Lung microvascular endothelial cell (primary cell): ENCODE measurements at regions not wholly inside any gene's neighbourhood (a gene's known extent, or its start where the extent isn't known, plus 50 kb on each side); places are given as distances from the start of the nearest gene placed in this dataset.

Experiments
- DNase-seq, 2 donors: peaks; one replicate each; pipeline versions ENCODE4 v3.0.0 to v3.0.0-alpha.2; 2010; ENCODE audit warnings: low read depth in 2 of 2

- no peak for DNase-seq
These were observed 79.7 kb upstream of the APCDD1 start for GRCh38 chr18:10374636-10375293.

GRCh38 chr18:10376731-10377130 is 77.7 kb upstream of the APCDD1 start:
- no peak for DNase-seq

- DNase-seq = no peak
These were observed 76.5 kb upstream of the APCDD1 start for GRCh38 chr18:10377956-10378355.

- DNase-seq = peak; percentile 9 to 10
These were observed 75.6 kb upstream of the APCDD1 start for GRCh38 chr18:10378688-10379420.

DNA sequence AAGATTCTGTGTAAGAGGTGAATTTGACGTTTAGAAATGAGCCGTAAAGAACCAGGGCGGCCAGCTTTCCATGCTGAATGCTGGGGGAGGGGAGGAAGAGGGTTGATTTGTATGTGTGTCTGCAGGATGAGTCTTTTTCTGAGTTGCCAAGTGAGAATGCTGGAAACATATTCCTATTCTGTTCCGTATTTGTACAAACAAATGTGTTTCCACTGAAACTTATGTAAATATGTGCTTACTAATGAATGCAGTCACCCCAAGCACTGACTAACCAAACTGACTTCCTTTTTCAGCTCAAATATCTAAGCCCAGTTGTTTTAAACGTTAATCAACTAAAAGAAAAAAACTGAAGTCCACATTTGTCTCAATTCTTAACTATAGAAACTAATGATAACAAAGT is 74.9 kb upstream of the APCDD1 start:
- peak in 1 of 2 donors; percentile 5 for DNase-seq

DNA sequence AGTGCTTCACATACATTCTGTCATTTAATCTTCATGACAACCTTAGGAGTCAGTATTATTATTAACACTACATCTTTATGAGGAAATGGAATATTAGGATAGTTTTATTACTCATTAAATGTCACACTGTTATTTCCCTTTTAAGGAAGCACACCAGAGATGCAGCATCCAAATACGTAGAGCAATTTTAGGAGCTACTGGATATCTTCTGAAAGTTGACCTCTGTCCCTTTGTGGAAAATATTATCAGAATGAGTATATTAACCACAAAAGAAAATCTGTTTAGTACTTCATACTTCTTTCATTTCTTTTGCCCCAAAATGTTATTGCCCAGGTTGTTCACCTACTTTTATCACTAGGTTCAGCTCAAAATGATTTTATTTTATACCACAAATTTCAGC is 72.9 kb upstream of the APCDD1 start:
- no peak for DNase-seq

DNA sequence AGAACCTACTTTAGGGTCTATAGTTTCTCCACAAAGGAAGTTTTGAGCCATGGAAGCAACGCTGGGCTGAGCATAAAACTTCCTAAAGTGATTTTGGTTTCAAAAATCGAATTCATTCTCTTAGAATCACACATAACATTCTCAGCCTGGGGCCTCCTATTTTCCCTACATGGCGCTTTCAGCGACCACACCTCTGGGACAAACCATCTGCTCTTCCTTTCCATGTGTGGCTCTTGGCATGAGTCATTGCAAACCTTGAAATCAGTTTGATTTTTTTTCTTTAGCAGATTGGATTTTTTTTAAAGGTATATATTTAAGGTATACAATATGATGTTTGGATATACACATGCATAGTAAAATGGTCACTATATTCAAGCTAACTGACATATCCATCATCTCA is 72.5 kb upstream of the APCDD1 start:
- no peak for DNase-seq

DNA sequence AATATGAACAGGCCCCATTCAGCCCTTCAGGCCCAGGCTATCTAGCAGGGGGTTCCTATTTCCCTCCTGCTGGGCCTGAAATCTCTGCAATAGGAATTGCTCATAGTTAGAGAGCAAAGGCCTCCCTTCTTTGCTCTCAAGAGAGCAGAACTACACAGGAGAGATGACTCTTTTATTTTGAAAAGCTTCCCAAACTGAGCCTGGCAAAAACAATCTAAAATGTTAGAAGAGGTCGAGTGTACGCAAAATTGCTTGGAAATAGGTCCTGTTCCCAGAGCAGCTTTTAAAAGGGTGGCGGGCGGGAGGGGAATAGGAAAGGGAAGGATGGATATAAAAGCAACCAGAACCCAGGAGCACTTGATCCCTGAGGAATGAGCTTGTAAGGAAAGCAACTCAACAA is 68.4 kb upstream of the APCDD1 start:
- DNase-seq = no peak

DNA sequence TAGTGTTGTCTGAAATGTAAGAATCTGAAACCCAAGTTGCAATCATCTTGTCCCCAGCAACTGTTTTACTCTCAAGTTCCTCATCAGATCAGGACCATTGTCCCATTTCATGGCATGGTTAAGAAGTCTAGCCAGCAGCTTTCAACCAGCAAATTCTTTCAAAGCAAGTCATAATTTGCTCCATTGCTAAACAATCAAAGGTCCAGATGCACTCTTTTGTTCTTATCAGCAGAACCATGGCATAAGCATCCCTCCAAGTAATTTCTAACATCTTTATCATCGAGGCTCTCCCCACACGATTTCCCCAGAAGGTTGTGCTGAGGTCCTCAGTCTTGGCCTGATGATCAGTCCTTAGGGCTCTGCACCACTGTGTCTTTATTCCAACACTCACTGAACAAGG is 67.5 kb upstream of the APCDD1 start:
- DNase-seq = no peak

GRCh38 chr18:10387399-10387798 is 67.0 kb upstream of the APCDD1 start:
- no peak for DNase-seq

GRCh38 chr18:10388373-10388772 is 66.1 kb upstream of the APCDD1 start:
- DNase-seq = no peak

DNA sequence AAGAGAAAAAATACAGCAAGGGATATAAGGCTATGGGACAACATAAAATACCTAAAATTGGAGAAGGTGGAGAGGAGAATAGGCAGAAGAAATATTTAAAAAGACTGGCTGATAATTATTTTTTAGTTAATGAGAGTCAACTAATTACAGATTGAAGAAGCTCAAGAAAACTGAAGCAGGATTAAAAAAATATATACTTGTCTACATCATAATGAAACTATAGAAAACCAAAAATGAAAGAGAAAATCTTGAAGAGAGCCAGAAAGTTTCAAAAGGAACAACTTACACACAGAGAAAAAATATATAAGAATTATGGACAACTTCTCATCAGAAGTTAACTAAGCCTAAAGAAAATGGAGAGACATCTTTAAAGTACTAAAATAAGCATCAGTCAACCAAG is 62.9 kb upstream of the APCDD1 start:
- DNase-seq = no peak

DNA sequence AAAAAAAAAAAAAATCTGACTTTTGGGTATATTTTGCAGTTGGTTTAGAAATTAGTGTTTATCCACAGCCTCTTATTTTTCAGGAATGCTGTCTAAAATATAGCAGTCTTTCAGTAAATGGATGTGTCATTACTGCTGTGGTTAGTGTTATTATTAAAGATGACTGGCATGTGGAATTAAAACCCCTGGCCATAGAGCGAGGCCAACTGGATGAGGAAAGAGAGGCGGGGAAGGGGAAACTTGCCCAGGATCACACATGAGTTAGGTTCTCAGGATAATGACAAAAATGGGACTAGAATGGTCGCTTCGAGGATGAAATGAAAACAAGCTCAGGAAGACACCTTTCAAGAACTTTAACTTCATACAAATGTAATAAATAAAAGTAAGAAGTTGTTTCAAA is 57.4 kb upstream of the APCDD1 start:
- no peak for DNase-seq

- no peak for DNase-seq
These were observed 55.9 kb upstream of the APCDD1 start for GRCh38 chr18:10398571-10398970.

- DNase-seq = no peak
These were observed 55.0 kb upstream of the APCDD1 start for GRCh38 chr18:10399465-10399864.

- no peak for DNase-seq
These were observed 53.7 kb upstream of the APCDD1 start for GRCh38 chr18:10400534-10401307.

- peak in 1 of 2 donors; percentile 8 for DNase-seq
These were observed 52.9 kb upstream of the APCDD1 start for GRCh38 chr18:10401521-10401920.

- no peak for DNase-seq
These were observed 52.5 kb upstream of the APCDD1 start for GRCh38 chr18:10401930-10402329.

DNA sequence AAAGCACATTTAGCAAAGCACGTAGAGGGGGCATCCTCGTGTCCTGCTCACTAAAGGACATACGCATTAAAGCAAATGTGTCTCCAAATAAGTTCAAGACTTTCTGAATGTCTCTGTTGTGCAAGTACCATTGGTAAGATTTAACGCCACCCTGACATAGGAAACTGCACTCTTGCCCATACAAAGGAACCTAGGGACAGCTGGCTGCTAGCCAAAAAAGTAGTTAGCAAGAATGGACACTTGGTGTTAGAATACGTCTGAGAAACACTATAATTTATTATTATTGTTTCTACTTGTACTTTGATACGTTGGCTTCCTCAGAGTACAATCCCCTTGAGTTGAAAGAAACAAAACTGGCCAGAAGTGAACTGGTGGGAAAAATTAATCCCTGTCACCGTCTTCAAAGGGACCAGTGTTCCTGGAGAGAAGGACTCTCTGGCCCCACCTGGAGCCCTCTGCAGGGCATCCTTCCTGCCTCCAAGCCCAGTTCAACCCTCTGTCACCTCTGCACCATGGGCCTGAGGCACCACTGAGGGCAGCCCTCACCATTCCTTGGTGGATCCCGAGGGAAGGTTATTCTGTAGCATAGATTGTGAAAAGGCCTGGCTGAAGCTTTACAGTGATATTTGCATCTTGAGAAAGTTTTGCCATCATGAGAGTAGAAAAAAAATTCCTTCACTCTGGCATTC is 51.4 kb upstream of the APCDD1 start:
- DNase-seq = no peak

DNA sequence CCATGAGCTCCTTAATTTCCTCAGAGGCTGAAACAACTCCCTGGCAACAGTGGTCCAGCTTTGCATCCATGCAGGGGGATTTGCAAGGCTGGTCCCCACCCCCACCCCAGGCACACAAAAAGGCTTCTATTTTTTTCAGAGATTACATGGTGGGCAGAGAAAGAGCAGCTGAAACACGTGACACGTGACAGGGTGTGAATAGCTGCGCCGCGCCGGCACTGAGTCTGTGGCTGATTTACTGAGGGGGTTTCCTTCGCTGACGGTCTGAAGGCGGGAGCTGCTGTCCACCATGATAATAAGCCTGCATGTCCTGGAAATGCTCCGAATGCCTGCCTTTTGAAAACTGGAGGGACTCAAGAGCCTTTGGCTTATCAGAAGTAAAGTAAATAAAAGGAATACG is 50.7 kb upstream of the APCDD1 start:
- no peak for DNase-seq

DNA sequence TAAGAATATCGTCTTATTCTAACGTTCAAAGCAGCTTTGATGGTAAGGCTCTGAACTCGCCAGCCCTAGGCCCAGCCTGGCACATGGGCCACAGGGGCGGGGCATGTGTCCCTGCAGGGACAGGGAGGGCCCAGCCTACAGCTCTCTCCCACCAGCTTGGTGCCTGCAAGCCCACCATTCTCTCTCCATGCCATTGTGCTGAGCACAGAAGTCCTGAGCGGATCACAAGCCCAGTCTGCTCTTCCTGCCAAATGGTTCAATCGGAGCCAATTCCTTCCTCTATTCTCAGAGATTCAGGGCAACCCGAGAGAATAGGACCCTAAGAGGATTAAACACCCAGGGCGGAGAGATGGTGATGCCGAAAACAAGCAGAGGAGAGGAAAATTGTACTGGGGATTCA is 50.3 kb upstream of the APCDD1 start:
- no peak for DNase-seq
